Testis (tissue), 2 donors: ENCODE measurements at regions not wholly inside any gene's neighbourhood (a gene's known extent, or its start where the extent isn't known, plus 50 kb on each side); places are given as distances from the start of the nearest gene placed in this dataset.

Experiments
- DNase-seq: peaks from one replicate; pipeline ENCODE4 v3.0.0-alpha.2; 2019
- H3K27ac ChIP-seq, 2 donors: fragments of 200-600 bp; sonication (generic); one replicate each; pipeline ENCODE4 v1.5.1; 2019
- H3K27me3 ChIP-seq: fragments of 200-600 bp; sonication (generic); one replicate; pipeline ENCODE4 v1.5.1; 2019
- H3K36me3 ChIP-seq: fragments of 200-600 bp; sonication (generic); one replicate; pipeline ENCODE4 v1.5.1; 2017; ENCODE audit warnings: low read depth; ENCODE audit errors: missing control alignments
- H3K4me1 ChIP-seq: fragments of 200-600 bp; sonication (generic); one replicate; pipeline ENCODE4 v1.5.1; 2019
- H3K4me3 ChIP-seq, 2 donors: fragments of 200-600 bp; sonication (generic); one replicate each; pipeline ENCODE4 v1.5.1; 2017 to 2019
- H3K9me3 ChIP-seq: fragments of 200-600 bp; sonication (generic); one replicate; pipeline ENCODE4 v1.5.1; 2017
- POLR2A ChIP-seq: fragments of 450-650 bp; IDR thresholded peaks from one replicate; pipeline ENCODE4 v1.6.1; 2017; ENCODE audit warnings: antibody characterized with exemption, mild to moderate bottlenecking, moderate library complexity
- WGBS, 2 donors: methylation state at CpG; one replicate each; pipeline ENCODE4 v1.1.5; 2018; 5-methylcytosine and 5-hydroxymethylcytosine counted together
- intact Hi-C: fragments of 100-400 bp; cut with DNase I; formaldehyde crosslinking; loops from one replicate; pipeline ENCODE4 v1.15.1; 2023; ENCODE audit warnings: low total_unique reads
- TF ChIP-seq, protein P1 (sequence below), 3 experiments: fragments of 450-650 bp in 2 of 3; fragments of 200-600 bp in 1 of 3; sonication (generic) in 1 of 3; IDR thresholded peaks; one replicate each; pipeline ENCODE4 v1.5.1; 2016 to 2019; ENCODE audit warnings: antibody characterized with exemption in 3 of 3, mild to moderate bottlenecking in 2 of 3, moderate library complexity in 1 of 3

DNA sequence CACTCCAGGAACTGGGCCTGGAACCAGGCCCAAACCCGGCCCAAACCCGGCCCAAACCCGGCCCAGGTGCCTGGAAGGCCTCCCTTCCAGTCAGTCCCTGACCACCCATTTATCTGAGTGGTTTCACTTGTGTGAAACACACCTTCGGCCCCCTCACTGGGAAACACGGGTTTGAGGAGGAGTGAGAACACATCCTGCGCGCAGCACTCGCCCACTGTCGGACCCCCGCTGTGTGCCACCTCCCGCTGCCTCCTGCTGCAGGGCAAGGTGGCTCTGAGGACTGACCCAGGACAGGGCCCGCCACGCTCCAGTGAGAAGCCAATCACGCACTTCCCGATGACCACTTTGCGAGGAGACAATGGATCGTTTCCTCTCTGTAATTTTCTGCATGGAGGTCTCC, 197.5 kb downstream of the BUB3 start:
- Histone ChIP-seq H3K27me3 (no peaks in the 10 kb centered on the region), H3K4me1 (no peaks in the 10 kb centered on the region), H3K4me3 (no peak overlapping the region), H3K9me3 (no peaks in the 10 kb centered on the region), H3K27ac (no peak overlapping the region), H3K36me3 (no peaks in the 10 kb centered on the region)
- intact Hi-C loops = no loop called here
- no peak for DNase-seq
- TF ChIP-seq POLR2A = no peak
- TF ChIP-seq, protein P1, sequence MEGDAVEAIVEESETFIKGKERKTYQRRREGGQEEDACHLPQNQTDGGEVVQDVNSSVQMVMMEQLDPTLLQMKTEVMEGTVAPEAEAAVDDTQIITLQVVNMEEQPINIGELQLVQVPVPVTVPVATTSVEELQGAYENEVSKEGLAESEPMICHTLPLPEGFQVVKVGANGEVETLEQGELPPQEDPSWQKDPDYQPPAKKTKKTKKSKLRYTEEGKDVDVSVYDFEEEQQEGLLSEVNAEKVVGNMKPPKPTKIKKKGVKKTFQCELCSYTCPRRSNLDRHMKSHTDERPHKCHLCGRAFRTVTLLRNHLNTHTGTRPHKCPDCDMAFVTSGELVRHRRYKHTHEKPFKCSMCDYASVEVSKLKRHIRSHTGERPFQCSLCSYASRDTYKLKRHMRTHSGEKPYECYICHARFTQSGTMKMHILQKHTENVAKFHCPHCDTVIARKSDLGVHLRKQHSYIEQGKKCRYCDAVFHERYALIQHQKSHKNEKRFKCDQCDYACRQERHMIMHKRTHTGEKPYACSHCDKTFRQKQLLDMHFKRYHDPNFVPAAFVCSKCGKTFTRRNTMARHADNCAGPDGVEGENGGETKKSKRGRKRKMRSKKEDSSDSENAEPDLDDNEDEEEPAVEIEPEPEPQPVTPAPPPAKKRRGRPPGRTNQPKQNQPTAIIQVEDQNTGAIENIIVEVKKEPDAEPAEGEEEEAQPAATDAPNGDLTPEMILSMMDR (IDR thresholded peaks at IDR 0.05) = no peak
- 87 to 88% methylated on average over 13 to 17 of the region's 17 CpGs for whole genome bisulfite sequencing, 2 donors

DNA sequence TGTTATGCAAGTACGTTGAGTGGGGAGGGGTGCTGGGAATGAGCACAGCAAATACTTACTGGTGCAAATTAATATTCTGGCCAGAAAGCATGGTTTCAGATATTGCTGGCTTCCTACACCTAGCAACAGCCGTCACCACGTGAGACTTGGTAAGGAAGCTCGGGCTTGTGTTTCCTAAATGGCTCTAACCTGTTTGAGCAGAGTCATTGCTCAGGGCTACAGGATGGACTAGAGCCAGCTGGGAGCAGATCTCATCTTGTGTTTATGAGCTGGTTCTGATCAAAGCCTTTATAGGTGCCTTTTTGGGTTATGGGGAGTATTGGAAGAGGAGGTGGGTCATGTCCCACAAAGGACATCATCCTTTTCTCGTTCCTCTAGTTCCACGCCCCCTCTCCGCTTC, 200.3 kb downstream of the BUB3 start:
- no peaks in the 10 kb centered on the region for H3K27me3 ChIP-seq
- intact Hi-C loops = no loop called here
- no peaks in the 10 kb centered on the region for H3K9me3 ChIP-seq
- no peak overlapping the region for H3K27ac ChIP-seq
- H3K36me3 ChIP-seq = no peaks in the 10 kb centered on the region
- 66 to 90% methylated on average over 7 of the region's 7 CpGs for WGBS, 2 donors
- DNase-seq = no peak
- no peaks in the 10 kb centered on the region for H3K4me1 ChIP-seq
- TF ChIP-seq, protein P1 (IDR thresholded peaks at IDR 0.05) = no peak
- TF ChIP-seq POLR2A = no peak
- H3K4me3 ChIP-seq = no peak overlapping the region

DNA sequence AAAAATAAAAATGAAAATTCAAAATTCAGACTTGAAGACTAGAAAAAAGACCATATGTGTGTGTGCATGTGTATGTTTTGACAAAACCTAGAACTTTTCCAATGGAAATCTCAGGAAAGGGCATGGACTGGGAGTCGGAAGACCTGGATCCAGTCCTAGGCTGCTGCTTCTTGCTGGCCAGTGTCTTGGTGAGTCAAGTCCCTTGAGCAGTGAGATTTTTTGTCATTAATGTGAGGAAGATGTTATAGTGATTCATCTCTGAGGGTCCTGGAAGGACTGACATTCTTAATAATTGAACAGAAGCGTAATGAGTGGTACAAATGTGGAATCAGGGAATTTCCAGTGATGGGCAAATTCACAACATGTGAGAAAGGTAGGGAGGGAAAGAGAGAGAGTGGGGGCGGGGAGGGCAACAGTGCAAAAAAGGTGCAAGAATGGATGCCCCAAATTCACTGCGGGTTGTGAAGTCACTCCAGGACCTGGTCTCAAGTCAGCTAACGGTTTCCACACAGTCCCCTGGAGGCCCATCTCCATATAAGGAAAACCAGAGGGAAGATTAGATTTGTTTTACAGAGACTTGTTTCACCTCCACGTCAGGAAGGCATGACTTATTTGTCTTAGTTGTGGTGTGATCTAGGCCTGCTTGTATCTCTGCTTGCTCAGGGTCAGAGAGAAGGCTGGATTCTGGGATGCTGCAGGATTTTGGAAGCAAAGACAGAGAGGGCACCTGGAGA, 201.7 kb downstream of the BUB3 start:
- Histone ChIP-seq H3K4me3 (no peak overlapping the region), H3K27me3 (no peaks in the 10 kb centered on the region), H3K9me3 (no peaks in the 10 kb centered on the region), H3K27ac (no peak overlapping the region), H3K36me3 (no peaks in the 10 kb centered on the region), H3K4me1 (no peaks in the 10 kb centered on the region)
- 79 to 81% methylated on average over 6 of the region's 6 CpGs for whole genome bisulfite sequencing, 2 donors
- TF ChIP-seq, protein P1 (IDR thresholded peaks at IDR 0.05) = no peak
- no peak for TF ChIP-seq POLR2A
- DNase-seq = no peak
- intact Hi-C loops = no loop called here

DNA sequence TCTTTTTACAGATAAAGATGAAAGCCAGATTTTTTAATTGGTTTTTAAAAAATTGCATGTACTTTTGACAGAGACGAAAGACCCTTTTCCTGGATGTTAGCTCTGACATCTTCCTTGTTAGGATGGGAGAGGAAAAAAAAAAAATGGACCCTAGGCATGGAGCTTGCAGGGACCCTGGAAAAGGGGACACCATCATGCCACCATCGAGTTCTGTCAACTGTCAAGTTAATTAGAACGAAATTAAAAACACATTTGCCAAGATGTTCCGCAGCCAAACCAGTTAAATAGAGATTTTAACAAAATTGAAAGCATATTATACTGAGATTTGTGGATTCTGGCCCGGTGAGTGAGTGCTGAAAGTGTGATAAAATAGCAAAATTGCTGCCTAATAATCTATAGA, 202.6 kb downstream of the BUB3 start:
- TF ChIP-seq, protein P1 (IDR thresholded peaks at IDR 0.05) = no peak
- no peak for TF ChIP-seq POLR2A
- intact Hi-C loops = no loop called here
- 71 to 81% methylated on average over 5 of the region's 5 CpGs for WGBS, 2 donors
- Histone ChIP-seq H3K27ac (no peak overlapping the region), H3K36me3 (no peaks in the 10 kb centered on the region), H3K27me3 (no peaks in the 10 kb centered on the region), H3K4me3 (no peak overlapping the region), H3K9me3 (no peaks in the 10 kb centered on the region), H3K4me1 (no peaks in the 10 kb centered on the region)
- DNase-seq = no peak

- no peaks in the 10 kb centered on the region for H3K27me3 ChIP-seq
- H3K27ac ChIP-seq = no peak overlapping the region
- intact Hi-C loops = no loop called here
- 30 to 35% methylated on average over 17 of the region's 17 CpGs for WGBS, 2 donors
- H3K36me3 ChIP-seq = no peaks in the 10 kb centered on the region
- DNase-seq = no peak
- peak overlapping the region in 1 of 2 donors; percentile 8 for H3K4me3 ChIP-seq
- H3K9me3 ChIP-seq = no peaks in the 10 kb centered on the region
- no peak for TF ChIP-seq POLR2A
- TF ChIP-seq, protein P1 (IDR thresholded peaks at IDR 0.05) = no peak
- no peaks in the 10 kb centered on the region for H3K4me1 ChIP-seq
These were observed 203.3 kb downstream of the BUB3 start for GRCh38 chr10:123357421-123357930.
